ENCODE measurements at regions not wholly inside any gene's neighbourhood (a gene's known extent, or its start where the extent isn't known, plus 50 kb on each side); places are given as distances from the start of the nearest gene placed in this dataset.

DNA sequence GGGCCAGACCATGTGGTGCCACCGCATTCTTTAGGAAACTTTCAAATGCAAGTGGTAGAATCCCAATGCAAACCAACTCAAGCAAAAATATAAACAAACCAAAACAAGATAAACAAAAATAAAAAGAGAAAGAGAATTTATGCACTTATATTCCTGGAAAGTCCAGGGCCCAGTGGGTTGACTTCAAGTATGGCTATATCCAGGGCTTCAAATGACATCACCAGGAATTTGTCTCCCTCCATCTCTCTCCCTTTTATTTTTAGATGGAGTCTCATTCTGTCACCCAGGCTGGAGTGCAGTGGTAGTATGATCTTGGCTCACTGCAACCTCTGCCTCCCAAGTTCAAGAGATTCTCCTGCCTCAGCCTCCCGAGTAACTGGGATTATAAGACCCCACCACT is 56.1 kb upstream of the PNRC1 start:
- H3K4me3 ChIP-seq (replicated peaks in 1 of 3; ENCODE audit: low read depth in 2 of 3, low read length in 3 of 3), result no peak overlapping the region
- no peaks in the 10 kb centered on the region for H3K27me3 ChIP-seq (ENCODE audit: control insufficient read depth in 2 of 2, insufficient read depth in 2 of 2, low read length in 2 of 2)
- TF ChIP-seq, protein P1, sequence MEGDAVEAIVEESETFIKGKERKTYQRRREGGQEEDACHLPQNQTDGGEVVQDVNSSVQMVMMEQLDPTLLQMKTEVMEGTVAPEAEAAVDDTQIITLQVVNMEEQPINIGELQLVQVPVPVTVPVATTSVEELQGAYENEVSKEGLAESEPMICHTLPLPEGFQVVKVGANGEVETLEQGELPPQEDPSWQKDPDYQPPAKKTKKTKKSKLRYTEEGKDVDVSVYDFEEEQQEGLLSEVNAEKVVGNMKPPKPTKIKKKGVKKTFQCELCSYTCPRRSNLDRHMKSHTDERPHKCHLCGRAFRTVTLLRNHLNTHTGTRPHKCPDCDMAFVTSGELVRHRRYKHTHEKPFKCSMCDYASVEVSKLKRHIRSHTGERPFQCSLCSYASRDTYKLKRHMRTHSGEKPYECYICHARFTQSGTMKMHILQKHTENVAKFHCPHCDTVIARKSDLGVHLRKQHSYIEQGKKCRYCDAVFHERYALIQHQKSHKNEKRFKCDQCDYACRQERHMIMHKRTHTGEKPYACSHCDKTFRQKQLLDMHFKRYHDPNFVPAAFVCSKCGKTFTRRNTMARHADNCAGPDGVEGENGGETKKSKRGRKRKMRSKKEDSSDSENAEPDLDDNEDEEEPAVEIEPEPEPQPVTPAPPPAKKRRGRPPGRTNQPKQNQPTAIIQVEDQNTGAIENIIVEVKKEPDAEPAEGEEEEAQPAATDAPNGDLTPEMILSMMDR (IDR thresholded peaks at IDR 0.05), result no peak
- Mint-ChIP-seq H3K4me1 (peaks cover 20% of the 10 kb centered on the region), H3K27ac (peak overlapping the region in 1 of 7 donors; percentile 69), H3K9me3 (peaks cover 0 to 3% (median 0%) of the 10 kb centered on the region in 7 donors), H3K36me3 (no peaks in the 10 kb centered on the region), H3K4me3 (no peak overlapping the region), H3K27me3 (ENCODE audit: low read depth in 3 of 3) (peaks cover 0 to 2% (median 0%) of the 10 kb centered on the region in 3 donors)
- no peaks in the 10 kb centered on the region for H3K9me3 ChIP-seq (replicated peaks in 1 of 2; ENCODE audit: control insufficient read depth in 1 of 2, insufficient read depth in 1 of 2, low read length in 2 of 2)
- 100% methylated on average over 1 of the region's 2 CpGs for WGBS (ENCODE audit: insufficient coverage)
- intact Hi-C loops (cut with micrococcal nuclease), result no loop called here
- H2AFZ ChIP-seq (ENCODE audit: insufficient read depth, low read depth, low read length, poor library complexity, severe bottlenecking), result no peak overlapping the region
- no peak overlapping the region for H3K9ac ChIP-seq (ENCODE audit: insufficient read depth, low read length, poor library complexity, severe bottlenecking)
- H3K79me2 ChIP-seq (ENCODE audit: insufficient read depth, low read length), result no peaks in the 10 kb centered on the region
- no peaks in the 10 kb centered on the region for H4K20me1 ChIP-seq (ENCODE audit: insufficient read depth, low read length)
- DNase-seq, result no peak
- no peaks in the 10 kb centered on the region for H3K36me3 ChIP-seq (replicated peaks in 1 of 2; ENCODE audit: control insufficient read depth in 1 of 2, insufficient read depth in 2 of 2, low read length in 2 of 2)
- H3K4me1 ChIP-seq (ENCODE audit: control insufficient read depth in 1 of 2, insufficient read depth in 2 of 2, low read length in 2 of 2), result peaks cover 13 to 20% of the 10 kb centered on the region in 2 donors
- no peak overlapping the region for H3K4me2 ChIP-seq (replicated peaks; ENCODE audit: extremely low read depth, low read length, poor library complexity, severe bottlenecking)
- H3K27ac ChIP-seq (ENCODE audit: low read depth in 1 of 2, low read length in 2 of 2), result no peak overlapping the region

DNA sequence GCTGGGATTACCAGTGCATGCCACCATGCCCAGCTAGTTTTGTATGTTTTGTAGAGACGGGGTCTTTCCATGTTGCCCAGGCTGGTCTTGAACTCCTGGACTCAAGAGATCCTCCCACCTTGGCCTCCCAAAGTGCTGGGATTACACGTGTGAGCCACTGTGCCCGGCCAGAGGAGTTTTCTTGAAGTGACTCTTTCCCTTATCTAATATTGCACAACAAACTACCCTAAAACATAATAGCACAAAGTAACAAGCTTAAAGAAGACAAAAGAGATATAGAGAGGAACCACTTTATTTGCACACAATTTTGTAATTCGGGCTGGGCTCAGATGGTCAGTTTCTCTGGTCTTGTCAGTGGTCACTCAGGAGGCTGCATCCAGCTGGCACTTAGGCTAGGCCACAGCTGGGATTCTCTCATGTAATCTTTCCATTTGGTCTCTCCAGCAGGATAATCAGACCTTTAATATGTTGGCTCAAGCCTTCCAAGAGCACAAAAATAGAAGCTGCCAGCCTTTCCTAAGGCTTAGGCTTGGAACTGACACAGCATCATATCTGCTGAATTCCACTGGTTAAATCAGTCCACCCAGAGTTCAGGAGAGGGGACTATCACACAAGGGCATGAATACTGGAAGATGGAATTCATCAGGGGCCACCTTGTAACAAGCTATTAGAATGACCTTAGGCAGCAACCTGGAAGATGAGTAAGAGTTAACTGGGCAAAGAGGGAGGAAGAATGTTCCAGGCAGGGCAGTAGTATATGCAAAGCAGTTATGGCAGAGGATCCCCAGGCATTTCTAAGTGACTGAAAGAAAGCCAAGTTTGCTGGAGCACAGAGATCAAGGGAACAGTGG is 56.7 kb upstream of the PNRC1 start:
- Histone ChIP-seq H3K36me3 (replicated peaks in 1 of 2; ENCODE audit: control insufficient read depth in 1 of 2, insufficient read depth in 2 of 2, low read length in 2 of 2) (no peaks in the 10 kb centered on the region), H3K79me2 (ENCODE audit: insufficient read depth, low read length) (no peaks in the 10 kb centered on the region), H3K4me2 (replicated peaks; ENCODE audit: extremely low read depth, low read length, poor library complexity, severe bottlenecking) (no peak overlapping the region), H3K27ac (ENCODE audit: low read depth in 1 of 2, low read length in 2 of 2) (peak overlapping the region in 1 of 2 donors; percentile 11), H3K4me3 (replicated peaks in 1 of 3; ENCODE audit: low read depth in 2 of 3, low read length in 3 of 3) (no peak overlapping the region), H3K9me3 (replicated peaks in 1 of 2; ENCODE audit: control insufficient read depth in 1 of 2, insufficient read depth in 1 of 2, low read length in 2 of 2) (no peaks in the 10 kb centered on the region), H3K9ac (ENCODE audit: insufficient read depth, low read length, poor library complexity, severe bottlenecking) (no peak overlapping the region), H3K4me1 (ENCODE audit: control insufficient read depth in 1 of 2, insufficient read depth in 2 of 2, low read length in 2 of 2) (peaks cover 13 to 20% of the 10 kb centered on the region in 2 donors), H3K27me3 (ENCODE audit: control insufficient read depth in 2 of 2, insufficient read depth in 2 of 2, low read length in 2 of 2) (no peaks in the 10 kb centered on the region), H4K20me1 (ENCODE audit: insufficient read depth, low read length) (no peaks in the 10 kb centered on the region), H2AFZ (ENCODE audit: insufficient read depth, low read depth, low read length, poor library complexity, severe bottlenecking) (peak overlapping the region; percentile 20)
- peaks cover 0 to 3% (median 0%) of the 10 kb centered on the region in 7 donors for H3K9me3 Mint-ChIP-seq
- H3K27me3 Mint-ChIP-seq (ENCODE audit: low read depth in 3 of 3), result peaks cover 0 to 2% (median 0%) of the 10 kb centered on the region in 3 donors
- intact Hi-C loops (cut with micrococcal nuclease), result no loop called here
- WGBS (ENCODE audit: insufficient coverage), result no CpG with 5 or more reads among the region's 4 CpGs
- TF ChIP-seq, protein P1 (IDR thresholded peaks at IDR 0.05), result no peak
- no peak for DNase-seq
- H3K36me3 Mint-ChIP-seq, result no peaks in the 10 kb centered on the region
- peak overlapping the region; percentile 41 to 77 (median 64) for H3K27ac Mint-ChIP-seq
- no peak overlapping the region for H3K4me3 Mint-ChIP-seq
- H3K4me1 Mint-ChIP-seq, result peaks cover 17% of the 10 kb centered on the region

All from CD14-positive monocyte (primary cell).